C4-2B (cell line): ENCODE measurements at regions not wholly inside any gene's neighbourhood (a gene's known extent, or its start where the extent isn't known, plus 50 kb on each side); places are given as distances from the start of the nearest gene placed in this dataset.

Source experiments
- ZFX ChIP-seq: fragments of 450-650 bp; IDR thresholded peaks from 2 replicates; pipeline ENCODE4 v1.6.1; 2017
- TF ChIP-seq, protein P1 (sequence below): fragments of 450-650 bp; conservative IDR thresholded peaks from 2 replicates; pipeline ENCODE4 v1.5.1; 2017; ENCODE audit warnings: mild to moderate bottlenecking

DNA sequence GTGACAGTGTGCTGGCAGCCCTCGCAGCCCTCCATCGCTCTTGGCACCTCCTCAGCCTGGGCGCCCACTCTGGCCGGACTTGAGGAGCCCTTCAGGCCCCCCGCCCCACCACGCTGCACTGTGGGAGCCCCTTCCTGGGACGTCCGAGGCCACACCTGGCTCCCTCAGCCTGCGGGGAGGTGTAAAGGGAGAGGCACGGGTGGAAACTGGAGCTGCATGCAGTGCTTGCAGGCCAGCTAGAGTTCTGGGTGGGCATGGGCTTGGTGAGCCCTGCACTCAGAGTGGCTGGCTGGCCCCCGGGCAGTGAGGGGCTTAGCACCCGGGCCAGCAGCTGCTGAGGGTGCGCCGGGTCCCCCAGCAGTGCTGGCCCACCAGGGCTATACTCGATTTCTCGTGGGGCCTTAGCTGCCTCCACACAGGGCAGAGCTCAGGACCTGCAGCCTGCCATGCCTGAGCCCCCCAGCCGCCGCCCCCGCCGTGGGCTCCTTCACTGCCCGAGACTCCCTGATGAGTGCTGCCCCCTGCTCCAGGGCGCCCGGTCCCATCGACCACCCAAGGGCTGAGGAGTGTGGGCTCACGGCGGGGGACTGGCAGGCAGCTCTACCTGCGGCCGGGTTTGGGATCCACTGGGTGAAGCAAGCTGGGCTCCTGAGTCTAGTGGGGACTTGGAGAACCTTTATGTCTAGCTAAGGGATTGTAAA, 1672.7 kb upstream of the PCDH7 start:
- TF ChIP-seq, protein P1, sequence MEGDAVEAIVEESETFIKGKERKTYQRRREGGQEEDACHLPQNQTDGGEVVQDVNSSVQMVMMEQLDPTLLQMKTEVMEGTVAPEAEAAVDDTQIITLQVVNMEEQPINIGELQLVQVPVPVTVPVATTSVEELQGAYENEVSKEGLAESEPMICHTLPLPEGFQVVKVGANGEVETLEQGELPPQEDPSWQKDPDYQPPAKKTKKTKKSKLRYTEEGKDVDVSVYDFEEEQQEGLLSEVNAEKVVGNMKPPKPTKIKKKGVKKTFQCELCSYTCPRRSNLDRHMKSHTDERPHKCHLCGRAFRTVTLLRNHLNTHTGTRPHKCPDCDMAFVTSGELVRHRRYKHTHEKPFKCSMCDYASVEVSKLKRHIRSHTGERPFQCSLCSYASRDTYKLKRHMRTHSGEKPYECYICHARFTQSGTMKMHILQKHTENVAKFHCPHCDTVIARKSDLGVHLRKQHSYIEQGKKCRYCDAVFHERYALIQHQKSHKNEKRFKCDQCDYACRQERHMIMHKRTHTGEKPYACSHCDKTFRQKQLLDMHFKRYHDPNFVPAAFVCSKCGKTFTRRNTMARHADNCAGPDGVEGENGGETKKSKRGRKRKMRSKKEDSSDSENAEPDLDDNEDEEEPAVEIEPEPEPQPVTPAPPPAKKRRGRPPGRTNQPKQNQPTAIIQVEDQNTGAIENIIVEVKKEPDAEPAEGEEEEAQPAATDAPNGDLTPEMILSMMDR = no peak
- no peak for TF ChIP-seq ZFX
